HG03066 (cell line): ENCODE measurements at regions not wholly inside any gene's neighbourhood (a gene's known extent, or its start where the extent isn't known, plus 50 kb on each side); places are given as distances from the start of the nearest gene placed in this dataset.

Source experiments
- ATAC-seq: cut with Tn5 transposase; IDR thresholded peaks from one replicate; pipeline ENCODE4 v1.9.1; 2021; ENCODE audit warnings: low read depth; ENCODE audit not compliant: unreplicated experiment

DNA sequence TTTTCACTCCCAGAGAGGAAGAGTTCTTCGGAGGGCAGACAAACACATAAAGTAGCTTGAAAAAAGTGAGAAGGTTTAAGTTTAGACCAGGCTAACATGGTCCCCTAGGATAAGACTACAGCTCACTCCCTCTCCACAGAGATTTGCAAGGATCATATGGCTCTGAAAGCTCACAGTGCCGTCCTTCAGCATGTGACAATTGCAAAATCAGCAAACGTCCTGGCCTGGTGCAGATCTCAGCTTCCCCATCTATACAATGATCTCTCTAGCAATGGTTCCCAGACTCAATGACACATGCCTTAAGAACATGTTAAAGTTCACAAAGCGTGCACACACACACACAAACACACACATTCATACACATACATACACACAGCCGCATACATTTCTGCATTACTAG is 327.6 kb downstream of the ACTL7B start:
- ATAC-seq, result no peak

DNA sequence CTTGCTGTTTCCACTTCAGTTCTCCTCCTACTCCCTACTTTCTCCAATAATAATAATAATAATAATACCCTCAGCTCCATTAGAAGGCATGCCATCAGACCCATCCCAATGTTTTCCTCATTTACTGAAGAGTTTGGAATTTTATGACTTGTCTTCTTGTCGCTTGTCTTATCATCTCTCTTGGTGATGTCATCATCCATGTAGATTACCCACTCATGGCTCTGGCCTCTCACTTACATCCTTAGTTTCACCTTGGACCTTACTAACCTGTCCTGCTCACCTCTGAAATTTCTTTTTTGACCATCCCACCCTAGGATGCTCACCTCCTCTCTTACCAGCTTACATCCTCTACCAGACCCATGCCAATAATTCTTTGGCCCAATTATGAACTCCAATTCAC is 329.3 kb downstream of the ACTL7B start:
- no peak for ATAC-seq

DNA sequence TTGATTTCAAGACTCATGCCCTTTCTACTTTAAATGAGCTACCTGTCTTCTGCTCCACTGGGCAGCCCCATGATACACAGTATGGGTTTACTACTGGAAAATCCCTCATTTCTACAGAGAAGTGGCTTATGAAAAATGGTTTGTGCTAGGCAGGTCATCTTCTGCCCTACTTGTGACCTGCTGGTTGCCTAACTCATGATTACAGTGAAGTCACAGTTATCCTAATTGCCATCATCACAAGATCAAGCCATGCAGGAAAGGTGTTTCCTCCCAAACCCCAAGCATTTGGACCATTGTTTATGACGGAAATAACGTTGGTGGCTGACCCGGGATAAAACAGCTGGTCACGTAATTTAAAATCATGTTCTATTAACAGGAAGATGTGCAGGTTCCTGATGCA is 330.6 kb downstream of the ACTL7B start:
- no peak for ATAC-seq

DNA sequence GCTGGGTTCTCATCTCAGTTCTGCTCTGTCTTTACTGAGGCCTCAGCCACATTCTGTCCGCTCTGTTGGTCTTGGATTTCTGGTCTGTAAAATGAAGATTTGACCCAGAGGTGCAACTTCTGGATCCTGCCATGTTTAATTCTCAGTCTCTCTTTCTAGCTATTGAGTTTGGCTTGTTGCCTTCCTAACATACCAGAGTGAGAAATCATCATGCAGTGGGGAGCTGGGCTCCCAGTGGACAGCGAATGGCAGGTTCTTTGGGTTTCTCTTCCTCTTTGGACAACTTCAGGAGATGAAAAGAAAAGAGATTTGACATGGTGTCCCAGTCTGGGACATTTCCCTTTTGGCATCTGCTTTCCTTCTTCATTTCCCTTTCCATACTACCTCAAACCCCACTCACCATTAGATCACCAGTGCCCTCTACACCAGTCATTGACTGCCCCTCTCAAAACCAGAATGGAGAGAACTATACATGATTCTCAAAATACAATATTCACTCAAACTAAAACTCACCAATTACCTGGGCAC is 334.7 kb downstream of the ACTL7B start:
- ATAC-seq, result no peak

DNA sequence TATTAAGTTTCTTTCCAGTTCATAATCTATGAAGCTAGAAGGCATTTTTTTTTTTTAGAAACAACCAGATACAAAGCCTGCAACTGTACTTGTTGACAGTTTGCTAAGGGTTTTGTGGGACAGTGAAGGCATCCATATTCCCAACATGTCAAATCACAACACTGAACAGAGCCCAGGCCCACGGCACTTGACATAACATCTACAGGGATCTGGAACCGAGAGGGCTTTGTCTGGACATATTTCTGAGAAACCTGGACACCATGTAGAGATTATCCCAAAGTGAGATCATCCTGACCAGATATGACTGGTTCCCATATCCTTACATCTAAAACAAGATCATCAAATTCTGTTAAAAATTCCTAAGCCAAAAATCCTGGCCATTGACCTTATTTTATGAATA is 336.3 kb downstream of the ACTL7B start:
- ATAC-seq, result no peak

DNA sequence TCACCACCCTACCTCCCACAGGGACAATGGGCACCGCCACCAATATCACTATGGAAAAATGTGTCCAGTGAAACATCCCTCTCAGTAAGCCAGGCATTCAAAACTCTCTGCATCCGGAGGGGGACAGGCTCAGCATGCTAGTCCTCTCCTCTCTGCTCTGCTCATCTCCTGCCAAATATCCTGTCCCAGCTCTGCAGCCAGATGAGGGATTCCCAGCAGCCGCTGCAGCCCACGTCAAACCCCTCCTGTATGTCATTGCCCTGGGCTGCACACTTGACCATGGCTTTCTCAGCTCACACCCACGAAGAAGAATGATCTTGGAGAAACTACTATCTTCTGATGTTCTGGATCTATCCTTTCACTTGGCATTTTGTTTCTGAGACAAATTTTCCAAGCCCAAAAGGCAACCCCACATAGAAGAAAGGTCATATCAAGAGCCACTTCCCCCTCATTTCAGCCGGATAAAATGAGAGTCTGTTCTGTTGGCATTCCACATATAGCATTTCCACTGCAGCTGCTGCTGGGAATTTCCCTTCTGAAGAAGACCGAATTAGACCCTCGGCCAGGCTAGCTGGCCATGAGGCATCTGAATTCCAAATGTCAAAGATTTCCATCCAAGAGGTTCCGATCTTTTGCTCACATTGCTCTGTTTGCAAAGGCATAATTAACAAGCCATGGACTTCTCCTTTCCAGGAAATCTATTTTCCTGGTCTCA is 338.0 kb downstream of the ACTL7B start:
- no peak for ATAC-seq

DNA sequence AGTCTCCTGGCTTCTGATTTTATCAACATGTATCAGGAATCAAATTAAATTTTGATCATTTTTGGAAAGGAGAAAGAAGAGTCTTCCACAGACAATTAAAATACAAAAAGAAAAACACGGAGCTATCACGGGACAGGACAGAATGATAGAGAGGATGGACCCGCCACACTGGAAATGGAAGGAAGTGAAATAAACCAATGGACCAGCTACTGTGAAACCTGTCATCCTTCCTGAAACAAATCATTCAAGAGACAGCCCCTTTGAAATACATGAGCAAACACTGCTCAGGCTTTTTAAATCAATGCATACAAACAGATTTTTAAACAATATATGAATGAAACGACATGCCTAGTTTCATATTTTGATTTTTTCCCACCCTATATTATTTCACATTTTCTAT is 339.4 kb downstream of the ACTL7B start:
- ATAC-seq, result no peak

DNA sequence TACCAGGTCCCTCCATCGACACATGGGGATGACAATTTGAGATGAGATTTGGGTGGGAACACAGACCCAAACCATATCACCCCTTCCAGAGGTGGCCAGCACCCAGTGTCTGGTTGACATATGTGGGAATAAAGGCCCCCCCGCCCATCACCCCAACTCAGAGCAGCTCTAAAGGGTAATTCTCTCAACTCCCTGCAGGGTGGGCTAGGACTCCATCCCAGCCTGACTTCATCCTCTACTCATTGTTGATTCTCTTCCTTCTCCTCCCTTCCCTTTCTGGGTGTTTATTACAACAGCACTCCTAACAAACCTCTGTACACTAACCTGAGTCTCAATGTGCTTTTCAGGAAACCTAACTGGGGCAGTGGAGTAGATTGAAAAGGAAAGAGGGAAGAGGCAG is 339.9 kb downstream of the ACTL7B start:
- no peak for ATAC-seq

DNA sequence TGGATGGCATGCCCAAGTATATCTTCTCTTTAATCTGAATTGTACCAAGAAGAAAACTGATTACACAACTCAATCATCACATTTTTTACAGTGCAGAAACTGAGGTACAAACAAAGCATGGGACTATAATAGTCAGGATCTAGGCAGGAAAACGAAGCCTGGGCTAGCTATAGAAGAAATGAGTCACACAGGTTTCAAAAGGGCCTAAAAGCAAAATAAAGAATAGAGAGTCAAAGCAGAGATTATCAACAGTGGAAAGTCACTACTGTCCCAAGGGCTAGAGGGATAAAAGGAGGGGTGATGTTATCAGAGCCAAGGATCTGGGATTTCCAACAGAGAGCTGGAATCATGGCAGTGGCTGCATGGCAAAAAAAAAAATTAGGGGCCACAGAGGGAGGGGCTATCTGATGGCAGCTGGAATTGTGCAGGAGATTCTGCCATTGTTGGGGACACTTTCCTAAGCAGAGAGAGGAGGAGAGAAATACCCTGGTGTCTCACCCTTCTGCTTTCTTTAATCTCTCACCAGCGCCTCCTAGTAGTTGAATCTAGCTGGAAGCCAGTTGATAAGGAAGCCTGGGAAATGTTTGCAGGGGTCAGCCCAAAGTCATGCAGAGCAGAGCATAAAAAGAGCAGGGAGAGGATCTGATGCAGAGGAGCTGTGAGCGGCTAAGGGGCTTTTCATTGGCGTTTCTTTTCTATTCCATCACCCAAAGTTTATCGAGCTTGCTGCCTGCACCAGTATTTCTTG is 343.2 kb downstream of the ACTL7B start:
- ATAC-seq, result no peak

DNA sequence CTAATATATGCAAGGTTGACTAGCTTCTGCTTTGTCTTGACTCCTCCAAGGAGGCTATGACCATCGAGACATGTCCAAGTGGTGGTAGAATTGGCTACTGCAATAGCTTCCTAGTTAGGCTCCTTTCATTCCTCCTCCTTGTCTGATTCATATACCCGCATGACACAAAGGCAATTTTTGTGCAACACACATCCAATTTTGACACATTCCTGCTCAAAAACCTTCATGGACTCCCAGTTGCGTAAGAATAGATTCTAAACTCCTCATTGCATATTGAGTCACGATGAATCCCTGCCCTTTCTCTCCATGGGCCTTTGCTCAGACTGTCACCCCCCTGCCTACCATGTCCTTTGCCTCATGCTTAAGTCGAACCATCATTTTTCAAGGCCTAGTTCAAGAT is 344.5 kb downstream of the ACTL7B start:
- no peak for ATAC-seq

DNA sequence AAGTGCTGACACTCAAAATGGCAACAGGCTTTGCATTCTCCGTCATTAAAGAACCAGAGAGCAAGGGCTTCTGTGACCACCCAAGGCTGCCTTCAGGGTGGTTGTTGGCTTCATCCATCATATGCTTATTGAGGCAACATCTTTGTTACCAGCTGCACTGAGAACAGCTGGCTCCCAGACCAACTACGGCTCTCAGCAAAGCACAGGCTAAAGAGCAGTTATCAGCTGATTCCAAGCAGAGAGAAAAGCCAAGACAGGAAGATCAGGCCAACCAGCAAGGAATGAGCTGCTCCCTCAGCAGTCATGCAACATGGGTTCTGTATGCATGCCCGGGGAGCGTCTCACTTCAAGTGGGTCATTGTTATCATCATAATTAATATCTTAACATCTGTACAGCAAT is 358.9 kb downstream of the ACTL7B start:
- ATAC-seq, result no peak

DNA sequence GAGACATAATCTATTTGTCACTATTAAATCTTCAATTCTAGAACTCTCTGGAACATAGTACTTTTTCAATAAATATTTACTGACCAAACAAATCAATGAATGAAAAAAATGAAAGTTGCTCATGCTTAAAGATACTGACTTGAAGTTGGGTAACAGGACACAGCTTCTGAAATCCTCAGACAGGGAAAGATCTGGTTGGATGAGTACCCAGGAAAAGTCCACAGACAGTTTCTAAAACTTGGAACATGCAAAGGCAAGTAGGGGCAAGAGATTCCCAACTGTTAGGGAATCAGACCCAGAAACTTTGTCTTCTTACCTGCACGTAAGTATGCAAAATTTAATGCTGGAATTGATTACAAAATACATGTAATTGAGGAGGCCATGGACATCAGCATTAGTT is 366.2 kb downstream of the ACTL7B start:
- ATAC-seq, result no peak

DNA sequence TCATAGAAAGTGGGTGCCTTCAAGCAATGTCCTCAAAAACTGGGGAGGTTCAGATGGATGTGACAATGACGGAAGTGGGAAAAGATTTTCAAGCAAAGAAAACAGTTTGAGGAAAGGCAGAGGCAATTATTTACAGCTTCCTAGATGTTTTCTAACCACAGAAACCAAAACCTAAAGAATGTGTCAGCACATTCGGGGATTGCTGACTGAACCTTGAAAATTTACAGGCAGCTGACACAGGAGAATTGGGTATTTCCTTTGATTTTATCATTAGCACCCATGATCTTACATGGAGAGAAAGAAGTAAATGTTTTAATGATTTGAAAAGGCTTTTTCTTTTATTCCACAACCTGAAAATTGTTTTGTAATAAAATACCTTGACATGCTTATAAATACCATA is 369.0 kb downstream of the ACTL7B start:
- ATAC-seq, result no peak

DNA sequence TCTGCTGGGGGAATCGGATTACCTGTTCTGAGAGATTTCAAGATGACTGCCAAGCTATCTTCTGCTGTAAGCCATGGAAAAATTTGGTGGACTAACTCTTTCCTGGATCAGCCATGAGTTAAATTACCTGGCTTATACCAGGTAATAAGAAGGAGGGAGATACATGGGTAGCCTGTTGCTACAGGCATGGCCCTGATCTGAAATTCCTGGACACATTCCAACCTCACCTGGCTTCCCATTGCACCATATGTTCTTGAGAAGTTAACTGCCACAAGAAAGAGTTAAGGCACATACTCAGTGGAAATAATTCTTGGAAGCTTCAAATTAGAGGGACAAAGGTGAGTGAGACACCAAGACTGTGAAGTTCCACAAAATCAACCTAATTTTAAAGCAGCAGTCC is 371.3 kb downstream of the ACTL7B start:
- ATAC-seq, result no peak

DNA sequence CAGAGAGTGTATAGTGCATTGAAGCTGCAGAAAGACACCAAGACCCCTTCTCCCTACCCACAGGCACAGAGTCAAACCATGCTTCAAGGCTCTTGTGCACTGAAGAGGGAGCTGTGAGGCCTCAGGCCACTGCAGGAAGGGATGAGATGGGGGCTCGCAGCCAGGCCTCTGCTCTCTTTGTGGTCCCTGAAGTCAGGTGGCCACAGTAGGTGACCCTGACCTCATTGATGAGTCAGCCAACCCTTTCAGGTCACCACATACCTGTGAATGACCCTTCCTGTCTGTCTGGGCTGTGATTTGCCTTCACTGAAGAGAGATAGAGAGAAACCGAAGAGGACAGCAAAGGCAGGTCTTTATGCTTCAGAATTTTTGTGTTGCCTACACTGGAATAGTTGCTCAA is 372.1 kb downstream of the ACTL7B start:
- no peak for ATAC-seq

DNA sequence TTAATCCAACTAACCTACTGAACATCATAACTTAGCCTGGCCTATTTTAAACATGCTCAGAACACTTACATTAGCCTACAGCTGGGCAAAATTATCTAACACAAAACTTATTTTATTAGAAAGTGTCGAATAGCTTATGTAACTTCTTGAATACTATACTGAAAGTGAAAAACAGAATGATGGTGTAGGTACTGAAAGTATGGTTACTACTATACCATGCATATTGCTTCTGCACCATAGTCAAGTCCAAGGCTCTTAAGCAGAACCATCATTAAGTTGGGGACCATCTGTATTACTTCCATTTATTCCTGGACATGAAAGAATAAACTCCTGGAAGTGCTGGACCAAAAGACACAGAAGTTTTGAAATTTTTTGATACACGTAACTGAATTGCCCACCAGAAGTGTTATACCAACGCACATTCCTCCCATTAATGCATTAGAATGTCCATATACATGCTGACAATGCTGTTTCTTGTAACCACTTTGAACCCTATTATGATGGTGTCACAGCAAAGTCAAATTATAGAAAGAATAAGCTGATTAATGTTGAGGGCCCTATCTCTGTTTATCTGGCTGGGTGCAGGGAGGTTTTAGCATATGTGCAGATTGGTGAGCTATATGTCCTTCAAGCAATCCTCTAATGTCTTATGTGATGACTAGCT is 375.7 kb downstream of the ACTL7B start:
- no peak for ATAC-seq

DNA sequence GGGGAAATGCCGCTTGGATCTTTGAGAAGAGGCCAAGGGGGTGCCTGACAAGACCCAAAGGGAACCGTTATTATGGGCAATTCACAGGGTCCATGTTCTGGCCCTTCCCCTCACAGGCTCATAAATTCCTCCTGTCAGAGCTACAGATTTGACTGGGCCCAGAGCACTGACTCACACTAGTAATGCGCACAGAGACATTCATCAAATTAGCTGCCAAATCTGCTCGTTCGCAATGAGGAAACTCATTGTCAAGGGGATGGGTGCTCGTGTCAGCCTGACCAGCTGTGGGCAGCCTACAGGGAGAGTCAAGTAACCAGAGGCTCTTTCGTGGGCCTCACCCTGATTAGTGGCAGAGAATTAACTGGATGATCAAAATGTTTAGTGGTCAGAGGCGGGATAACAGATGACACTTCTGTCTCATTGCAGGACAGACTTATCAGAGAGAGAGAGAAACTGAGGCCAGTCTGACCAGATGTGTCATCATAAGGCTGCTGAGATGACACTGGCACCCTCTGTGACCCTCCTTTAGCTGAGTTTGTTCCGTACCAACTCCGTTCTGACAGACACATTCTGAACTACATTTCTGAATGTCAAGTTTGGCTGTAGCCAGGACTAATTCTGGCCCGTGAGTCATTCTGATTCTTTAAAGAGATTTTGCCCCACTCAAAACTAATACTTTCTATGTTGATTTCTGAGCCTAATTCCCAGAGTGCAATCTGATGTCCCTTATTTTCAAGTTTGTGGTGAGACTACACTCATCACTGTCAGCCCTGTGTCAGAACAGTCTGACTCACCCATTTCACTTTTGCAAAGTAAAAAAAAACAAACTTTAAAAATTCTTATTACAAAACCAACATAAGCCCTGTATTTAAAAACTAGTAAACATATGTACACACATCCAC is 377.1 kb downstream of the ACTL7B start:
- peak; percentile 72 for ATAC-seq

DNA sequence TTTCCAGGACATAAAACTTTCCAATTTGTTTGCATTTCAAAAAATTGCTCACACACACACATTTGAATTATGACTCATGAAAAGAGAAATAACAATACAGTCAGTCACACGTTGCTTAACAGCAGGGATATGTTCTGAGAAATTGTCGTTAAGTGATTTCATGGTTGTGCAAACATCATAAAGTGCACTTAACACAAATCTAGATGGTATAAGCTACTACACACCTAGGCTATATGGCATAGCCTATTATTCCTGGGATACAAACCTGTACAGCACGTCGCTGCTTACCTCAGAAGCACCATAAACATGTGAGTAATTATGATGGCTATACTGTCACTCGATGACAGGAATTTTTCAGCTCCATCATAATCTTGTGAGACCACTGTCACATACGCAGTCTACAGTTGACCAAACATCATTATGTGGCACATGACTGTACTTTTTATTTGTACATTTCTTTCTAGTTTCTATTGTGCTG is 378.2 kb downstream of the ACTL7B start:
- ATAC-seq, result no peak

DNA sequence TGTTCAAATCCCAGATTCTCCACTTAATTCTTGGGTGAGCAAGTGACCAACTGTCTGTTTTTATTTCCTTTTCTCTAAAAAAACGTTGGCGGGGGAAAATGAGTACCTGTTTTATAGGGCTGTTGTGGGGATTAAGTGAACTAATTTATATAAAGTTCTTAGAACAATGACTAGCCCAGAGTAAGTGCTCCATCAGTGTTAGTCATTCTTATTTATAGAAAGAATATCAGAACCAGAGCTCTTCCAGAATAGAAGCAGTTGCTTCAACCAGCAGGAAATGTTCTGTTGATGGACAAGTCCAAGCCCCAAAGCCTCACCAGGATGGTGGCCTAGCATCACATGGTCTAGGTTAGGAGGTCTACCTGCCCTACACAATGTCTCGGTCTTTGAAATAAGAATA is 379.2 kb downstream of the ACTL7B start:
- ATAC-seq, result no peak

DNA sequence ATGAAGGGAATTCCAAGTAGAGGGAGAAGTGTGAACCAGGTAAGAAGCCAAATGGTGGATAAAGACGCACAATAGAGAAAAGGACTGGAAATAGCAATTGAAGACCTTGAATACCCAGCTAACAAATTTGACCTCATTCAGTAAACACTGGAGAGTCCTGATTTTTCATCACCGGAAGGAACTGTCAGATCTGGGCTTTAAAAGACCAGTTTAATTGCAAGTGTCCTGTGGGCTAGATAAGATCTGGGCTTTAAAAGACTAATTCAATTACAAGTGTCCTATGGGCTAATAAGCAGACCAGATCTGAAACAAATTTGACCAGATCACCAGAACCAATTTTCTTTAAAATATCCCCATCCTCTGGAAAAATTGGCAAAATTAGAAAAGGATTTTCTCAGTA is 380.0 kb downstream of the ACTL7B start:
- no peak for ATAC-seq
